ENCODE measurements at regions not wholly inside any gene's neighbourhood (a gene's known extent, or its start where the extent isn't known, plus 50 kb on each side); places are given as distances from the start of the nearest gene placed in this dataset.
"Not testable (repeated sequence)": the region's sequence is repeated elsewhere in the genome, so short reads cannot be mapped to it uniquely, and the experiment has no call there.

- Histone ChIP-seq H3K27ac (no peak overlapping the region), H3K4me3 (no peak overlapping the region), H3K4me1 (no peaks in the 10 kb centered on the region), H3K36me3 (no peaks in the 10 kb centered on the region), H3K27me3 (no peaks in the 10 kb centered on the region), H3K9me3 (no peaks in the 10 kb centered on the region)
- TF ChIP-seq CTCF (IDR thresholded peaks at IDR 0.05): no peak
- WGBS, 2 donors: 54 to 66% methylated on average over 7 of the region's 7 CpGs
- no peak for FAIRE-seq
- intact Hi-C loops (cut with DNase I): no loop called here
- no peak for ATAC-seq
- no peak for DNase-seq
These were observed 605.0 kb upstream of the CBLB start for GRCh38 chr3:106473576-106474475.

- no peaks in the 10 kb centered on the region for H3K9me3 ChIP-seq
- 62 to 74% methylated on average over 5 of the region's 5 CpGs for WGBS, 2 donors
- FAIRE-seq (no peak), DNase-seq (no peak), ATAC-seq (no peak)
- no peak overlapping the region for H3K27ac ChIP-seq
- intact Hi-C loops (cut with DNase I): no loop called here
- H3K4me1 ChIP-seq: no peaks in the 10 kb centered on the region
- H3K27me3 ChIP-seq: no peaks in the 10 kb centered on the region
- TF ChIP-seq CTCF (IDR thresholded peaks at IDR 0.05): no peak
- no peak overlapping the region for H3K4me3 ChIP-seq
- H3K36me3 ChIP-seq: no peaks in the 10 kb centered on the region
These were observed 613.6 kb upstream of the CBLB start for GRCh38 chr3:106482451-106482850.

GRCh38 chr3:106485217-106485616 lies 616.4 kb upstream of the CBLB start:
- FAIRE-seq (no peak), DNase-seq (no peak), ATAC-seq (no peak)
- Histone ChIP-seq H3K4me1 (no peaks in the 10 kb centered on the region), H3K9me3 (no peaks in the 10 kb centered on the region), H3K27me3 (no peaks in the 10 kb centered on the region), H3K36me3 (no peaks in the 10 kb centered on the region), H3K27ac (no peak overlapping the region), H3K4me3 (no peak overlapping the region)
- intact Hi-C loops (cut with DNase I): no loop called here
- no peak for TF ChIP-seq CTCF (IDR thresholded peaks at IDR 0.05)

GRCh38 chr3:106485802-106486201 lies 617.0 kb upstream of the CBLB start:
- FAIRE-seq (no peak), ATAC-seq (no peak), DNase-seq (no peak)
- WGBS, 2 donors: 28 to 34% methylated on average over 3 of the region's 3 CpGs
- intact Hi-C loops (cut with DNase I): no loop called here
- no peaks in the 10 kb centered on the region for H3K27me3 ChIP-seq
- TF ChIP-seq CTCF (IDR thresholded peaks at IDR 0.05): no peak
- no peaks in the 10 kb centered on the region for H3K36me3 ChIP-seq
- no peak overlapping the region for H3K4me3 ChIP-seq
- H3K9me3 ChIP-seq: no peaks in the 10 kb centered on the region
- H3K4me1 ChIP-seq: no peaks in the 10 kb centered on the region
- no peak overlapping the region for H3K27ac ChIP-seq

GRCh38 chr3:106486945-106487639 lies 618.3 kb upstream of the CBLB start:
- DNase-seq; H3K4me1 ChIP-seq; FAIRE-seq; H3K27ac ChIP-seq; H3K4me3 ChIP-seq; H3K27me3 ChIP-seq; intact Hi-C loops (cut with DNase I); ATAC-seq; H3K36me3 ChIP-seq; H3K9me3 ChIP-seq: not testable (repeated sequence)
- whole genome bisulfite sequencing, 2 donors: 79 to 92% methylated on average over 19 of the region's 19 CpGs

All from pancreas (tissue), 10 donors.